Hepatic stellate cell (primary cell): ENCODE measurements at regions not wholly inside any gene's neighbourhood (a gene's known extent, or its start where the extent isn't known, plus 50 kb on each side); places are given as distances from the start of the nearest gene placed in this dataset.
"Not testable (repeated sequence)": the region's sequence is repeated elsewhere in the genome, so short reads cannot be mapped to it uniquely, and the experiment has no call there.

Experiments used
- DNase-seq: peaks from one replicate; pipeline ENCODE4 v3.0.0; 2011; ENCODE audit warnings: low spot score

DNA sequence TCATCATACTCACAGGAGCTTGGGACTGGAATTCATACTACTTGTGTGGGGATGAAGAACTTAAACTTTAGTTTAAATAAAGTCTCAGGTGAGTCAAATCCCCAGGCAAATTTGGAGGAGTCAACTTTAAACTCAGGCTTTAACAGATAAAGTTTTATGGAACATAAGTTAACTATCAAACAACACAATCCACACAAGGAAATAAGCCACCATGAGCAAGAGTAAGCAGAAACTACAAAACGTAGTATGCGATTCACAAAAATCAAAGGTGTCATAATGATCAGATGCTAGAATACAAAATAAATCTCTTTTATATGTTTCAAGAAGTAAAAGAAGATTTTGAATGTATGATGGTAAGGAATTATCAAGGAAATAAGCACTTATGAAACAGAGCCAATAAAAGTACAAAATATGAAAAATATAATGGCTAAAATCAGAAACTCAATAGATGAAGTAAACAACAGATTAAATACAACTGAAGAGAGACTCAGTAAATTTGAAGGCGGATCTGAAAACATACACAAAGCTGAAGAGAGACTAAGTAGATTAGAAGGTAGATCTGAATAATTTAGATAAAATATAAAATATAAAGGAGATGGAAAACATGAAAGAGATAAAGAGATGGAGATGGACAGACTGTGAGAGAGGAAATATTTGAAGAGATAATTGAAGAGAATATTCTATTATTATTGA, 97.5 kb upstream of the TWIST2 start:
- no peak for DNase-seq

GRCh38 chr2:238754259-238754658, 93.6 kb upstream of the TWIST2 start:
- DNase-seq: no peak

- no peak for DNase-seq
Measured at GRCh38 chr2:238761868-238762267, 86.0 kb upstream of the TWIST2 start.

DNA sequence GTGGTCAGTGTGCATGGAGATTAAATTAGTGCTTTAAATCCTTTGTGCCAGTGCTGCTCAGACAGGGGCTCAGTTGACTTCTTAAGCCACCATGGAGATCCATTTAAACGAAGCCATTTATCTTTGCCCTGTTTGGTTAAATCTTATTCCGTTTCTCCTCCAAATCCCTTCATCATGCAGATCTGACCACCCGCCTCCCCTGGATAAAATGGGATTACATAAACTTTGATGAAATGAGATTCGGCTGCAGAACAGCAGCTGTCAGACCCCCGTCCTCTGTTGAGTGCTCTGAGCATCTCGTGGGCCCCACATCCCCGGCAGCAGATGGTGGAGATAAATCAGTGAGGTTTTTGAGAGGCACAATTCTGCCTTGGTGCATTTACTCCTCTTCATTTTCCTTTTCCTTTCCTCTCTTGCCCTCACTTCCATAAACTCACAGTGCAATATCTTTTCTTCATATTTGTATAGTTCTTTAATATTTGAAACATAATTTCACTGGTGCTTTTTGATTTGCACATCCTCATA, 84.4 kb upstream of the TWIST2 start:
- DNase-seq: no peak

- DNase-seq: no peak
Measured at GRCh38 chr2:238765590-238765989, 82.3 kb upstream of the TWIST2 start.

DNA sequence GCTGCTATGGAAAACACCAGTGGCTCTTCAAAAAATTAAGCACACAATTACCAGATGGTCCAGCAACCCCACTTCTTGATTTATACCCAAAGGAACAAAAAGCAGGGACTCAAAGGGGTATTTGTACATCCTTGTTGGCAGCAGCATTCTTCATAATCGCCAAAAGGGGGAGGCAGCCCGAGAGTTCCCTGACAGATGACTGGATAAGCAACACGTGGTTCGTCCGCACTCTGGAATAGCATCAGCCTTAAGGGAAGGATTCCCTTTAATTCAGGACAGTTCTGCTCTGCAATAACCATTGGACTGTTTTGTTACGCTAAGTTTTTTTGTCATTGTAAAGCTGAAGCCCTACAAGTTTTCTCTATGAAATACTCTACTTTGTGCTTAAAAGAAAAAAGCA, 76.7 kb upstream of the TWIST2 start:
- no peak for DNase-seq

DNA sequence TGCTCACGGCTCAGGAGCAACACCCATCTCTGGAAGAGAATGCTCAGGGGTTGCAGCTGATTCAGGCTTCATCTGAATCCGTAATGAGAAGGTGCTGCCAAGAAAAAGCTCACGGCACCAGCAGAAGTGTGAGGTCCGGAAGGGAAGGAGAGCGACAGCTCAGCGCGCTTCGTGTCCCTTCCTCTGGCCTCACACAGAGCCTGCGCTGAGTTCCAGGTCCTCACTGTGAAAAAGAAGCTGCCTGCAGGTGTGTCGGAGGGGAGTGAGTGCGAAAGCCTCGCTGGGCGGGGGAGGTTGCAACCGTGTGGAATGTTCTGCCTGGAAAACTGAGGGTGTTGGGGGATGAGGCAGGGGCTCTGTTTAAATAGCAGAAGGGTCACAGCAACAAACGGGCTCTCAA, 76.2 kb upstream of the TWIST2 start:
- no peak for DNase-seq

- no peak for DNase-seq
Measured at GRCh38 chr2:238772635-238773297, 75.1 kb upstream of the TWIST2 start.

DNA sequence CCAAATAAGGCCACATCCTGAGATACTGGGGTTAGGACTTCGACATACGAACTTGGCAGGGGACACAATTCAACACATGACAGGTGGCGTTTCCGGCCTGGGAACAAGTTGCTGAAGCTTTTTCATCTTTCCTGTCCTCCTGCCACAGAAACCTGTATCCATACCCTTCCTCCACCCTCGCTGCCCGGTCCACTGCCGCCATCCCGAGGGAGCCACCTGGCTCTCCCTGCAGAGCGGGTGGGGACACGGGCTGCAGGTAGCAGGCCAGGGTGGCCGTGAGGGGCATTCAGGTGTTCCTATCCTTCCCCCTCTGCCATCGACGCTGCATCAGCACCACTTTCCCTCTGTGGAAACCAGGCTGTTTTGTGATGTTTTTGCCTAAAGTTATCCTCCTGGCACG, 74.4 kb upstream of the TWIST2 start:
- DNase-seq: no peak

- no peak for DNase-seq
Measured at GRCh38 chr2:238774071-238774470, 73.8 kb upstream of the TWIST2 start.

DNA sequence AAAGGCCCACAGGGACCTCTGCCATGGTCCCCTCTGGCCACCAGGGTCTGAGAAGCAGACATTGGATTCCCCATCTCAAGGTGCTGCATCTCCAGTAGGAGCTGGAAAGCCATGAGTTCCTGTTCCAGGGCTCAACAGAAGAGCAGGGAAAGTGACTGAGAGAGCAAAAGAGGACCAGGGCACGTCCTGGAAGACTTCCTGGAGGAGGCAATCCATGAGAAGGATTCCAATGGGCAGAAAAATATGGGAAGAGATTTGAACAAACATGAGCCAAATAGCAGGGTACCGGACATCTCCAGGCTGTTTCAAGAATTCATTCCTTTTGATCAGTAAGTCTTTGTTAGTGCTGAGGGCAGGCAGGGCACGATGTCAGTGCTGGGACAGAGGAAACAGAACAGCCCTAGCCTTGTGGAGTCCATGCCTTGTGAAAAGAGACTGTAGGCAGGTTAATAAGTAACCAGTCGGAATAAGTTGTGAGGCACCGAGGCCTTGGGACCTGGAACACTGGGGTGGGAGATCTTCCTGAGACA, 72.8 kb upstream of the TWIST2 start:
- no peak for DNase-seq

- no peak for DNase-seq
Measured at GRCh38 chr2:238775591-238775990, 72.3 kb upstream of the TWIST2 start.

DNA sequence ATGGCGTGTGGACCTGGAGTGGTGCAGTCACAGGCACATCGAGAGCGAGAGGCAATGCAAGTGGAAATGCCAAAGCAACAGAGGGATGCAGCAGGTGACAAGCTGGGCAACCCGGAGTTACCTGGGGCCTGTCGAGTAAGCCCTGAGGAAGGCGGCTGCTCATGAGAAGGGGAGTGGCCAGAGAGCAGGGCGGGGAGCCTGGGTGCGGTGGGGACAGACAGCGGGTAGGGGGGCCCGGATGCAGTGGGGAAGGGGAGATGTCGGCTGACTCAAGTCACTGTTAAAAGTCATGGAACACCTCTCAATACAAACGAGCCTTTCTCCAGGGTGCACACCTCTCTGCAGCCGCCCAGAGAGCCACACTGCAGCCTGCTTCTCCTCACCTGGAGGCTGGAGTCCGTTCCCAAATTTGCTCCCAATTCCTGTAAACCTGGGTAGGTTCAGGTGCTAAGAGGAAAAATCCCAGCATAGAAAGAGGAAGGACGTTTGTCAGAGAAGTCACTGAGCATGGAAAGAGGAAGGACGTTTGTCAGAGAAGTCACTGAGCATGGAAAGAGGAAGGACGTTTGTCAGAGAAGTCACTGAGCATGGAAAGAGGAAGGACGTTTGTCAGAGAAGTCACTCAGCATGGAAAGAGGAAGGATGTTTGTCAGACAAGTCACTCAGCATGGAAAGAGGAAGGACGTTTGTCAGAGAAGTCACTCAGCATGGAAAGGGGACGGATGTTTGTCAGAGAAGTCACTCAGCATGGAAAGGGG, 71.7 kb upstream of the TWIST2 start:
- DNase-seq: no peak

DNA sequence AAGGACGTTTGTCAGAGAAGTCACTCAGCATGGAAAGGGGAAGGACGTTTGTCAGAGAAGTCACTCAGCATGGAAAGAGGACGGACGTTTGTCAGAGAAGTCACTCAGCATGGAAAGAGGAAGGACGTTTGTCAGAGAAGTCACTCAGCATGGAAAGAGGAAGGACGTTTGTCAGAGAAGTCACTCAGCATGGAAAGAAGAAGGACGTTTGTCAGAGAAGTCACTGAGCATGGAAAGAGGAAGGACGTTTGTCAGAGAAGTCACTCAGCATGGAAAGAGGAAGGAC, 71.2 kb upstream of the TWIST2 start:
- not testable (repeated sequence) for DNase-seq

- no peak for DNase-seq
Measured at GRCh38 chr2:238777369-238778067, 70.4 kb upstream of the TWIST2 start.

- peak; percentile 72 for DNase-seq
Measured at GRCh38 chr2:238784671-238785527, 63.0 kb upstream of the TWIST2 start.

GRCh38 chr2:238785528-238785860, 62.4 kb upstream of the TWIST2 start:
- no peak for DNase-seq

GRCh38 chr2:238786379-238786778, 61.5 kb upstream of the TWIST2 start:
- DNase-seq: no peak

DNA sequence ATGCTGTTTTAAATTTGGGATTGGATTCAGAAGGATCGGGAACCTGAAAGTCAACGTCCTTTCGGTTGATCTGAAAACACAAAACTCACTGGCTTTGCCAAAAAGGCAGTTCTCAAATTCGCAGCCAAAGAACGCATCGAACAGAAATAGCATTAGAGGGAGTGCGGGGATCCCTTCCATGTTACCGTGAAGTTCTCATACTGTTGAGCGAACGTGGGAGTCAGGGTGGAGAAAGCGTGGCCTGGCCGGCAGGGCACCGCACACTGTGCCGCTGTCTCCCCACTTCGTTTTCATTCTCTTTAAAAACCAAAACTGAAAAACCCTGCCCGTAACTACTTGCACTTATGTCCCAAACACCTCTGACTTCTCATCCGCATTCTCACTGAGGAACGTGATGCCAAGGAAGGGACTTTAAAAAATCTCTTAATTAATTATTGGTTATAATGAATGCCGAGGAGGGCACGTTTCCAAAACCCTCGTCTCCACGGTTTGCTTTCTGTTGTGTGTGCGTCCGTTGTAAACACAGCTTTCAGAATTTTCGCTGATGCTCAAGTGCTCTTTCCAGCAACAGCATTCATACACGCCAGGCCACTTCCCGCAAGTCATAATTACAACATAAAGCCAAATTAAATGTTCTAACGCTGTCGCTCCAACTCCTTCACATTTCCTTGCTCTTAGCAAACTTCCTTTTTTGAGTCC, 60.9 kb upstream of the TWIST2 start:
- DNase-seq: no peak

GRCh38 chr2:238787501-238787900, 60.4 kb upstream of the TWIST2 start:
- DNase-seq: no peak

- no peak for DNase-seq
Measured at GRCh38 chr2:238789317-238789806, 58.5 kb upstream of the TWIST2 start.
